22Rv1 (cell line): ENCODE measurements at regions not wholly inside any gene's neighbourhood (a gene's known extent, or its start where the extent isn't known, plus 50 kb on each side); places are given as distances from the start of the nearest gene placed in this dataset.

Source experiments
- H3K27ac ChIP-seq: fragments of 450-650 bp; 2 replicates; pipeline ENCODE4 v1.5.1; 2017
- CTCF ChIP-seq: fragments of 450-650 bp; IDR thresholded peaks from 2 replicates; pipeline ENCODE4 v1.5.1; 2017; ENCODE audit warnings: mild to moderate bottlenecking
- ZFX ChIP-seq: fragments of 450-650 bp; IDR thresholded peaks from 2 replicates; pipeline ENCODE4 v1.6.1; 2017; ENCODE audit warnings: antibody characterized with exemption, borderline replicate concordance

DNA sequence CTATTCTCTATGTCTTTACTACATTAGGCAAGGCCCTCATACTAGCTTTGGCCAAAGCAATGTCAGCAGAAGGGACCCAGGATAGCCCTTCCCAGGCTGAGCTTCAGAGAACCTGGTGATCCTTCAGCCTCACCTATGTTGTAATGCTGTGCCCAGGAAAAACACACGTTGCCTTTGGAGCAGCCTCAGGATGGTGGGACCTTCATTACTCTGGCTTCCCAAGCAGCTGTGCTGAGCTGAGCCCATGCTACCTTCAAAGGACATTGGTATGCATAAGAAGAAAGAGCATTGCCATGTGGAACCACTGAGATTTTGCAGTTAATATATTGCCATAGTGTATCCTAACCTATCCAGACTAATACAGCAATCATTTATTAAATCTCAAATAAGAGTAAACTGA lies 756.4 kb upstream of the ID2 start:
- TF ChIP-seq CTCF, result no peak
- TF ChIP-seq ZFX, result no peak
- H3K27ac ChIP-seq, result no peak overlapping the region

GRCh38 chr2:7927691-7928090 lies 754.2 kb upstream of the ID2 start:
- no peak overlapping the region for H3K27ac ChIP-seq
- no peak for TF ChIP-seq ZFX
- no peak for TF ChIP-seq CTCF

DNA sequence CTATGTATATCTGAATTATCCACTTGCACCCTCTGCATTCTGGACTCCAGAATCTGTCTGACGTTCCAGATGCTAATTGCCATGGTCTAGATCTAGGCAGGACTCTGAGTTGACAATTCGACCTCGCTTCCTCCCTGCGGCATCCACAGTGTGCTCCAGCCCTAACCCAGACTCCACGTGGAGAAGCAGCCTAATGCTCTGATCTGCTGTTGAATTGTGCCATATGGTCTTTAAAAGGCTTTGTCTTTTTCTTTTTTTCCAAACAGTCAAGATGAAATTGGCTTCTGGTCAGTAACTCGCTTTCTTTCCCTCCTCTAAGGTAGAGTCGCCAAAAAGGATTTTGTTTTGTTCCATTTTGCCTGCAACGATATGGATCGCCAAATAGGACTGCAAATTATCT lies 752.6 kb upstream of the ID2 start:
- no peak overlapping the region for H3K27ac ChIP-seq
- TF ChIP-seq ZFX (no peak), CTCF (no peak)

- H3K27ac ChIP-seq, result no peak overlapping the region
- TF ChIP-seq ZFX (no peak), CTCF (no peak)
Measured at GRCh38 chr2:7930800-7931635, 750.8 kb upstream of the ID2 start.

GRCh38 chr2:7931808-7932207 lies 750.0 kb upstream of the ID2 start:
- H3K27ac ChIP-seq, result no peak overlapping the region
- TF ChIP-seq ZFX (no peak), CTCF (no peak)

DNA sequence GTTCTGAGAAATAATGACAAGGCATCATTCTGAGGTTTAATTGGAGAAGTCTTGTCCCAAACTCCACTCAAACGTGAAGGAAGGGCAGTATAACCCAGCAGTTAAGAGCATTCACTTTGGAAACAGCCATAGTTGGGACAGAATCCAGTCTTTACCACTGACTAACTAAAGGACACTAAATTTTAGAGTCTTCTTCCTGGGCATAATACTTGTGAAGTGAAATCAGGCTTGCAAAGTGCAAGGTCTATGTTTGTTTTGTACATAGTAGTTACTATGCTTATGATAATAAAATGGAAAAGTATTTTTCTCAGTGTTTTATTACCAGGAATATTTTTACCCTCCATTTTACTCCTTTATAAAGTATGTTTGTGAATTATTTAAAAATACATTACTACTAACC lies 748.2 kb upstream of the ID2 start:
- no peak for TF ChIP-seq ZFX
- no peak for TF ChIP-seq CTCF
- H3K27ac ChIP-seq, result no peak overlapping the region

DNA sequence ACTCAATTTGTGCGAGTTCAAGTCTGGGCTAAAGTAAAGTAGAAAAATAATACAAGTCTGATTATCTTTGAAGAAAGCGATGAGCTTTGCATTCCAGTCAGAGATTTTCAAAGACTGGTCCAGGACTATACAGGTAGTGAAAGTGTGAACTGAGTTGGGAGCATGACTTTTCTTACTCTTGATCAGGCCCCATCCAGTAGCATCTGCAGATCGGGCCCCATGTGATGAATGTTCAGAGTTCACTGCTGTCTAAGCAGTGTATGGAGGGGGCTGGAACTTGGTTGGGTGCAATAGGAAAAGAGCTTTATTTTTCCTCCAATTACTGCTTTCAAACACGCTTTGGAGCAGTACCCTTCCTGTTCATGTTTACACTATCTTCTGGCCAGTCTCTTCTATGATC lies 747.4 kb upstream of the ID2 start:
- H3K27ac ChIP-seq, result no peak overlapping the region
- TF ChIP-seq CTCF (no peak), ZFX (no peak)
